ENCODE measurements at regions not wholly inside any gene's neighbourhood (a gene's known extent, or its start where the extent isn't known, plus 50 kb on each side); places are given as distances from the start of the nearest gene placed in this dataset.

GRCh38 chr4:138062929-138063328 is 179.2 kb downstream of the SLC7A11 start:
- no peak for TF ChIP-seq CTCF (IDR thresholded peaks at IDR 0.05)
- TF ChIP-seq POLR2A (IDR thresholded peaks at IDR 0.05) = no peak

Data from suprapubic skin (tissue), 3 donors.